Prostate gland (tissue), 2 donors: ENCODE measurements at regions not wholly inside any gene's neighbourhood (a gene's known extent, or its start where the extent isn't known, plus 50 kb on each side); places are given as distances from the start of the nearest gene placed in this dataset.

Source experiments
- CTCF ChIP-seq, 4 experiments: fragments of 200-600 bp in 2 of 4; fragments of 450-650 bp in 2 of 4; sonication (generic) in 2 of 4; IDR thresholded peaks; 1 replicate in 3 of 4; 2 replicates in 1 of 4; pipeline ENCODE4 v1.5.1; 2016 to 2019; ENCODE audit warnings: antibody characterized with exemption in 4 of 4, mild to moderate bottlenecking in 2 of 4, moderate library complexity in 2 of 4
- POLR2A ChIP-seq: fragments of 450-650 bp; IDR thresholded peaks from one replicate; pipeline ENCODE4 v1.6.1; 2016; ENCODE audit warnings: antibody characterized with exemption, mild to moderate bottlenecking

DNA sequence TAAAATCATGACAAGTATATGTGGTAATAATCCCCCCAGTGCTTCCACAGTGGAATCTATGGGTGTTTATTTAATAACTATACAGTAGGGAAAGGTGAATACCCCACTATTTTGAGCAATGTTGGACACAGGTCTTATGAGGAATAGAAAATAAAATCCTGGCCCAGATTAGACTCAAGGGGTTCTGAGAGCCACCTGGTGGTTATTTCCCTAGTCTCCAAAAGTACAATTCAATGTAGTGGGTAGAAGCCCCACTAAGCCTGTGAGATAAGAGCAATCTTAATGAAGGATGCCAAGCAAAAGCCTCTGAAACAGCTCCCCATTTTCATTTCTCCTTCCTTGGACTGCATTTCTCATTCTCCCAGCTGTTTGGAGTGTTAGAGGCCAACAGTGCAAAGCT is 328.2 kb upstream of the NR3C2 start:
- TF ChIP-seq CTCF (IDR thresholded peaks at IDR 0.05) (no peak), POLR2A (no peak)
